K562 (cell line): ENCODE measurements at regions not wholly inside any gene's neighbourhood (a gene's known extent, or its start where the extent isn't known, plus 50 kb on each side); places are given as distances from the start of the nearest gene placed in this dataset.

Experiments
- CEBPB ChIP-seq: fragments of 450-650 bp; IDR thresholded peaks from 2 replicates; pipeline ENCODE4 v1.6.1; 2016; ENCODE audit warnings: missing genetic modification characterization, missing compliant biosample characterization
- CEBPG ChIP-seq, 3 experiments: fragments of 200-800 bp in 1 of 3; sonication (Bioruptor generic) in 1 of 3; sonication (generic) in 1 of 3; formaldehyde crosslinking in 1 of 3; IDR thresholded peaks in 2 of 3; conservative IDR thresholded peaks in 1 of 3; 2 replicates each; pipeline versions ENCODE4 v1.6.1 to v1.8.0; 2016 to 2022; ENCODE audit warnings: missing compliant biosample characterization in 2 of 3, missing genetic modification characterization in 2 of 3, mild to moderate bottlenecking in 1 of 3, missing genetic modification reagents in 1 of 3
- CREB1 ChIP-seq, 2 experiments: sonication (generic) in 1 of 2; formaldehyde crosslinking in 1 of 2; IDR thresholded peaks; 2 replicates each; pipeline versions ENCODE4 v1.6.1 to v1.8.0; 2012 to 2022; ENCODE audit warnings: inconsistent platforms in 1 of 2, mild to moderate bottlenecking in 1 of 2, missing genetic modification reagents in 1 of 2, moderate library complexity in 1 of 2
- ETS2 ChIP-seq: IDR thresholded peaks from 2 replicates; pipeline ENCODE4 v1.6.1; 2016; ENCODE audit warnings: borderline replicate concordance, missing genetic modification characterization, mild to moderate bottlenecking, moderate library complexity, missing compliant biosample characterization; ENCODE audit not compliant: poor library complexity, severe bottlenecking
- ETV6 ChIP-seq, 3 experiments: fragments of 150-350 bp in 1 of 3; sonication (generic) in 1 of 3; formaldehyde crosslinking in 1 of 3; IDR thresholded peaks; 2 replicates each; pipeline versions ENCODE4 v1.6.1 to v1.8.0; 2014 to 2022; ENCODE audit warnings: borderline replicate concordance in 2 of 3, low read depth in 2 of 3, antibody characterized with exemption in 1 of 3, low read length in 1 of 3, mild to moderate bottlenecking in 1 of 3, missing genetic modification reagents in 1 of 3
- JUND ChIP-seq, 2 experiments: IDR thresholded peaks; 2 replicates in 1 of 2; 3 replicates in 1 of 2; pipeline ENCODE4 v1.6.1; 2011; ENCODE audit warnings: borderline replicate concordance in 2 of 2, low read depth in 2 of 2, low read length in 2 of 2, improper control_type of control experiment in 1 of 2, missing biosample characterization in 1 of 2, missing genetic modification characterization in 1 of 2, missing genetic modification reagents in 1 of 2
- PTRF ChIP-seq: fragments of 450-650 bp; IDR thresholded peaks from 2 replicates; pipeline ENCODE4 v1.6.1; 2016; ENCODE audit warnings: mild to moderate bottlenecking, missing genetic modification characterization, missing compliant biosample characterization
- RAD21 ChIP-seq, 2 experiments: fragments of 250-450 bp in 1 of 2; fragments of 450-650 bp in 1 of 2; sonication (Bioruptor Pico) in 1 of 2; formaldehyde crosslinking in 1 of 2; IDR thresholded peaks in 1 of 2; conservative IDR thresholded peaks in 1 of 2; 2 replicates each; pipeline versions ENCODE4 v1.4.0 to v1.8.0; 2020 to 2022; ENCODE audit warnings: mild to moderate bottlenecking in 2 of 2, moderate library complexity in 1 of 2
- RCOR1 ChIP-seq, 2 experiments: IDR thresholded peaks; 2 replicates each; pipeline ENCODE4 v1.6.1; 2012; ENCODE audit warnings: low read depth in 2 of 2, low read length in 2 of 2, borderline replicate concordance in 1 of 2, improper control_type of control experiment in 1 of 2
- STAT5A ChIP-seq: IDR thresholded peaks from 2 replicates; pipeline ENCODE4 v1.6.1; 2012; ENCODE audit warnings: low read length, inconsistent platforms, borderline replicate concordance
- TCF3 ChIP-seq: sonication (generic); formaldehyde crosslinking; IDR thresholded peaks from 2 replicates; pipeline ENCODE4 v1.4.0; 2020; ENCODE audit warnings: mild to moderate bottlenecking, missing genetic modification reagents
- ZEB2 ChIP-seq: fragments of 450-650 bp; IDR thresholded peaks from 2 replicates; pipeline ENCODE4 v1.6.1; 2016
- ZNF717 ChIP-seq: fragments of 250-450 bp; sonication (Bioruptor Pico); IDR thresholded peaks from 2 replicates; pipeline ENCODE4 v1.5.0; 2021
- ZNF778 ChIP-seq: fragments of 450-650 bp; formaldehyde crosslinking; IDR thresholded peaks from 2 replicates; pipeline ENCODE4 v1.4.0; 2020; ENCODE audit warnings: mild to moderate bottlenecking, moderate library complexity
- TF ChIP-seq, protein P1 (sequence below), 3 experiments: fragments of 200-800 bp in 1 of 3; fragments of 250-450 bp in 1 of 3; fragments of 450-650 bp in 1 of 3; sonication (Bioruptor Pico) in 1 of 3; sonication (Bioruptor generic) in 1 of 3; formaldehyde crosslinking in 1 of 3; IDR thresholded peaks; 2 replicates each; pipeline versions ENCODE4 v1.6.1 to v1.8.0; 2016 to 2022; ENCODE audit warnings: mild to moderate bottlenecking in 2 of 3, missing genetic modification characterization in 2 of 3, missing compliant biosample characterization in 1 of 3, moderate library complexity in 1 of 3
- TF ChIP-seq, protein P2 (sequence below), 2 experiments: IDR thresholded peaks in 1 of 2; conservative IDR thresholded peaks in 1 of 2; 2 replicates each; pipeline ENCODE4 v1.6.1; 2016; ENCODE audit warnings: low read depth in 2 of 2, mild to moderate bottlenecking in 1 of 2, missing compliant biosample characterization in 1 of 2, missing genetic modification characterization in 1 of 2, moderate library complexity in 1 of 2
- TF ChIP-seq, protein P3 (sequence below): sonication (generic); IDR thresholded peaks from 2 replicates; pipeline ENCODE4 v1.6.1; 2016

DNA sequence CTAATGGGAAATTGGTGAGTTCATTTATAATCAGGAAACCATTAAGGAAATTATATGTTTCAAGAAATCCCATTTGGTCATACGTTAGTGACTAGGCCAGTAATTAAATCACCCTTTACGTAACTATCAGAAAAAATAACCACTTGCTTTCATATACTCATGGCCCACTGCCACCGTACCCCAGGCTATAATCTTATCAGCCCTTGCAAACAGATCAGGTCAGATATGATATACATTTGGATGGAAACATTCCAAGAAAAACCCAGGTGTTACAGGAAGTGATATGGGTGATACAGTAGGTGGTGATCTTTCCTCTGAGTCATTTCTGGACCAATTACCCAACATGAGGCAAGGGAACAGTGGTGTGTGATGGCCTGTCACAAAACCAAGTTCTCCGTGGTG lies 481.0 kb upstream of the SEMA3A start (continued):
- TF ChIP-seq, protein P1, sequence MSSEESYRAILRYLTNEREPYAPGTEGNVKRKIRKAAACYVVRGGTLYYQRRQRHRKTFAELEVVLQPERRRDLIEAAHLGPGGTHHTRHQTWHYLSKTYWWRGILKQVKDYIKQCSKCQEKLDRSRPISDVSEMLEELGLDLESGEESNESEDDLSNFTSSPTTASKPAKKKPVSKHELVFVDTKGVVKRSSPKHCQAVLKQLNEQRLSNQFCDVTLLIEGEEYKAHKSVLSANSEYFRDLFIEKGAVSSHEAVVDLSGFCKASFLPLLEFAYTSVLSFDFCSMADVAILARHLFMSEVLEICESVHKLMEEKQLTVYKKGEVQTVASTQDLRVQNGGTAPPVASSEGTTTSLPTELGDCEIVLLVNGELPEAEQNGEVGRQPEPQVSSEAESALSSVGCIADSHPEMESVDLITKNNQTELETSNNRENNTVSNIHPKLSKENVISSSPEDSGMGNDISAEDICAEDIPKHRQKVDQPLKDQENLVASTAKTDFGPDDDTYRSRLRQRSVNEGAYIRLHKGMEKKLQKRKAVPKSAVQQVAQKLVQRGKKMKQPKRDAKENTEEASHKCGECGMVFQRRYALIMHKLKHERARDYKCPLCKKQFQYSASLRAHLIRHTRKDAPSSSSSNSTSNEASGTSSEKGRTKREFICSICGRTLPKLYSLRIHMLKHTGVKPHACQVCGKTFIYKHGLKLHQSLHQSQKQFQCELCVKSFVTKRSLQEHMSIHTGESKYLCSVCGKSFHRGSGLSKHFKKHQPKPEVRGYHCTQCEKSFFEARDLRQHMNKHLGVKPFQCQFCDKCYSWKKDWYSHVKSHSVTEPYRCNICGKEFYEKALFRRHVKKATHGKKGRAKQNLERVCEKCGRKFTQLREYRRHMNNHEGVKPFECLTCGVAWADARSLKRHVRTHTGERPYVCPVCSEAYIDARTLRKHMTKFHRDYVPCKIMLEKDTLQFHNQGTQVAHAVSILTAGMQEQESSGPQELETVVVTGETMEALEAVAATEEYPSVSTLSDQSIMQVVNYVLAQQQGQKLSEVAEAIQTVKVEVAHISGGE (CRISPR knock-in tag; IDR thresholded peaks at IDR 0.05), result no peak
- TF ChIP-seq STAT5A, result peak; percentile 44; the same call in 1 of the 2 replicates
- peak; percentile 92 for TF ChIP-seq ZEB2
- TF ChIP-seq TCF3 (CRISPR knock-in tag), result peak; percentile 47; the same call in 1 of the 2 replicates
- TF ChIP-seq, protein P2, sequence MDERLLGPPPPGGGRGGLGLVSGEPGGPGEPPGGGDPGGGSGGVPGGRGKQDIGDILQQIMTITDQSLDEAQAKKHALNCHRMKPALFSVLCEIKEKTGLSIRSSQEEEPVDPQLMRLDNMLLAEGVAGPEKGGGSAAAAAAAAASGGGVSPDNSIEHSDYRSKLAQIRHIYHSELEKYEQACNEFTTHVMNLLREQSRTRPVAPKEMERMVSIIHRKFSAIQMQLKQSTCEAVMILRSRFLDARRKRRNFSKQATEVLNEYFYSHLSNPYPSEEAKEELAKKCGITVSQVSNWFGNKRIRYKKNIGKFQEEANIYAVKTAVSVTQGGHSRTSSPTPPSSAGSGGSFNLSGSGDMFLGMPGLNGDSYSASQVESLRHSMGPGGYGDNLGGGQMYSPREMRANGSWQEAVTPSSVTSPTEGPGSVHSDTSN (CRISPR knock-in tag; IDR thresholded peaks at IDR 0.05; ENCODE audit: low read depth), result no peak
- TF ChIP-seq, protein P2 (tag; conservative IDR thresholded peaks at IDR 0.05; ENCODE audit: low read depth), result 0 out of 2 replicates have a peak, but pooled peaks have one; percentile 9
- TF ChIP-seq CREB1 (IDR thresholded peaks at IDR 0.05), result no peak
- TF ChIP-seq CREB1 (CRISPR knock-in tag; IDR thresholded peaks at IDR 0.05), result no peak
- peak; percentile 72; the same call in 1 of the 2 replicates for TF ChIP-seq JUND (IDR thresholded peaks at IDR 0.05; ENCODE audit: borderline replicate concordance, low read depth, low read length)
- peak; percentile 32; the same call in 1 of the 3 replicates for TF ChIP-seq JUND (tag; IDR thresholded peaks at IDR 0.05; ENCODE audit: borderline replicate concordance, low read depth, low read length)
- TF ChIP-seq, protein P3, sequence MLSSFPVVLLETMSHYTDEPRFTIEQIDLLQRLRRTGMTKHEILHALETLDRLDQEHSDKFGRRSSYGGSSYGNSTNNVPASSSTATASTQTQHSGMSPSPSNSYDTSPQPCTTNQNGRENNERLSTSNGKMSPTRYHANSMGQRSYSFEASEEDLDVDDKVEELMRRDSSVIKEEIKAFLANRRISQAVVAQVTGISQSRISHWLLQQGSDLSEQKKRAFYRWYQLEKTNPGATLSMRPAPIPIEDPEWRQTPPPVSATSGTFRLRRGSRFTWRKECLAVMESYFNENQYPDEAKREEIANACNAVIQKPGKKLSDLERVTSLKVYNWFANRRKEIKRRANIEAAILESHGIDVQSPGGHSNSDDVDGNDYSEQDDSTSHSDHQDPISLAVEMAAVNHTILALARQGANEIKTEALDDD, result peak; percentile 54
- TF ChIP-seq RCOR1 (IDR thresholded peaks at IDR 0.05; ENCODE audit: borderline replicate concordance in 1 of 2, low read depth in 2 of 2, low read length in 2 of 2), result 0 out of 4 replicates have a peak, but pooled peaks of 1 of the 2 experiments have one; percentile 29
- no peak for TF ChIP-seq PTRF (tag)
- peak in 1 of 2 experiments; percentile 22; a peak in 1 of 4 replicates for TF ChIP-seq RAD21 (CRISPR knock-in tag; conservative IDR thresholded peaks at IDR 0.05 in 1 of 2, IDR thresholded peaks at IDR 0.05 in 1 of 2)
- TF ChIP-seq ZNF717, result no peak
- 0 out of 4 replicates have a peak, but pooled peaks of 1 of the 2 experiments have one; percentile 63 for TF ChIP-seq ETV6 (IDR thresholded peaks at IDR 0.05; ENCODE audit: borderline replicate concordance in 1 of 2, low read depth in 2 of 2, low read length in 1 of 2)
- no peak for TF ChIP-seq ETV6 (CRISPR knock-in tag; IDR thresholded peaks at IDR 0.05; ENCODE audit: borderline replicate concordance)
- TF ChIP-seq ETS2 (tag), result peak; percentile 26
- TF ChIP-seq CEBPG (CRISPR knock-in tag; IDR thresholded peaks at IDR 0.05), result no peak; the same call in 1 of the 2 replicates
- peak; percentile 43 to 78; a peak in 3 of 4 replicates for TF ChIP-seq CEBPG (tag; conservative IDR thresholded peaks at IDR 0.05 in 1 of 2, IDR thresholded peaks at IDR 0.05 in 1 of 2)
- no peak for TF ChIP-seq ZNF778 (CRISPR knock-in tag)
- peak; percentile 55; the same call in 1 of the 2 replicates for TF ChIP-seq CEBPB
